OCI-LY7 (cell line): ENCODE measurements at regions not wholly inside any gene's neighbourhood (a gene's known extent, or its start where the extent isn't known, plus 50 kb on each side); places are given as distances from the start of the nearest gene placed in this dataset.

Source experiments
- CTCF ChIP-seq: fragments of 200-600 bp; sonication (generic); conservative IDR thresholded peaks from 2 replicates; pipeline ENCODE4 v1.5.1; 2014; ENCODE audit warnings: mild to moderate bottlenecking, antibody characterized with exemption, low read length, moderate library complexity, mixed read lengths
- EZH2phosphoT487 ChIP-seq: fragments of 200-600 bp; sonication (generic); IDR thresholded peaks from 2 replicates; pipeline ENCODE4 v1.6.1; 2018; ENCODE audit warnings: low read depth, borderline replicate concordance, mild to moderate bottlenecking, mixed run types, antibody characterized with exemption, low read length, moderate library complexity, mixed read lengths

- TF ChIP-seq CTCF (no peak), EZH2phosphoT487 (no peak)
These were observed 202.1 kb downstream of the CDCA7 start for GRCh38 chr2:173556816-173557215.
